ENCODE measurements at regions not wholly inside any gene's neighbourhood (a gene's known extent, or its start where the extent isn't known, plus 50 kb on each side); places are given as distances from the start of the nearest gene placed in this dataset.

- H3K4me3 Mint-ChIP-seq, result no peak overlapping the region
- no peak for DNase-seq
- no peak overlapping the region for H3K27ac Mint-ChIP-seq
- Histone ChIP-seq H3K9me3 (replicated peaks in 1 of 2; ENCODE audit: control insufficient read depth in 1 of 2, insufficient read depth in 1 of 2, low read length in 2 of 2) (peaks cover 0 to 5% of the 10 kb centered on the region in 2 donors), H3K27ac (ENCODE audit: low read depth in 1 of 2, low read length in 2 of 2) (no peak overlapping the region), H3K4me2 (replicated peaks; ENCODE audit: extremely low read depth, low read length, poor library complexity, severe bottlenecking) (no peak overlapping the region), H3K36me3 (replicated peaks in 1 of 2; ENCODE audit: control insufficient read depth in 1 of 2, insufficient read depth in 2 of 2, low read length in 2 of 2) (no peaks in the 10 kb centered on the region), H2AFZ (ENCODE audit: insufficient read depth, low read depth, low read length, poor library complexity, severe bottlenecking) (no peak overlapping the region), H3K27me3 (ENCODE audit: control insufficient read depth in 2 of 2, insufficient read depth in 2 of 2, low read length in 2 of 2) (no peaks in the 10 kb centered on the region), H3K4me3 (replicated peaks in 1 of 3; ENCODE audit: low read depth in 2 of 3, low read length in 3 of 3) (no peak overlapping the region), H3K79me2 (ENCODE audit: insufficient read depth, low read length) (no peaks in the 10 kb centered on the region), H3K9ac (ENCODE audit: insufficient read depth, low read length, poor library complexity, severe bottlenecking) (no peak overlapping the region), H3K4me1 (ENCODE audit: control insufficient read depth in 1 of 2, insufficient read depth in 2 of 2, low read length in 2 of 2) (no peaks in the 10 kb centered on the region), H4K20me1 (ENCODE audit: insufficient read depth, low read length) (no peaks in the 10 kb centered on the region)
- no peaks in the 10 kb centered on the region for H3K27me3 Mint-ChIP-seq (ENCODE audit: low read depth in 3 of 3)
- H3K9me3 Mint-ChIP-seq, result peaks cover 0 to 4% (median 0%) of the 10 kb centered on the region in 7 donors
- intact Hi-C loops (cut with micrococcal nuclease), result no loop called here
- no peaks in the 10 kb centered on the region for H3K36me3 Mint-ChIP-seq
- WGBS (ENCODE audit: insufficient coverage), result no CpG with 5 or more reads among the region's 2 CpGs
- no peaks in the 10 kb centered on the region for H3K4me1 Mint-ChIP-seq
- TF ChIP-seq, protein P1, sequence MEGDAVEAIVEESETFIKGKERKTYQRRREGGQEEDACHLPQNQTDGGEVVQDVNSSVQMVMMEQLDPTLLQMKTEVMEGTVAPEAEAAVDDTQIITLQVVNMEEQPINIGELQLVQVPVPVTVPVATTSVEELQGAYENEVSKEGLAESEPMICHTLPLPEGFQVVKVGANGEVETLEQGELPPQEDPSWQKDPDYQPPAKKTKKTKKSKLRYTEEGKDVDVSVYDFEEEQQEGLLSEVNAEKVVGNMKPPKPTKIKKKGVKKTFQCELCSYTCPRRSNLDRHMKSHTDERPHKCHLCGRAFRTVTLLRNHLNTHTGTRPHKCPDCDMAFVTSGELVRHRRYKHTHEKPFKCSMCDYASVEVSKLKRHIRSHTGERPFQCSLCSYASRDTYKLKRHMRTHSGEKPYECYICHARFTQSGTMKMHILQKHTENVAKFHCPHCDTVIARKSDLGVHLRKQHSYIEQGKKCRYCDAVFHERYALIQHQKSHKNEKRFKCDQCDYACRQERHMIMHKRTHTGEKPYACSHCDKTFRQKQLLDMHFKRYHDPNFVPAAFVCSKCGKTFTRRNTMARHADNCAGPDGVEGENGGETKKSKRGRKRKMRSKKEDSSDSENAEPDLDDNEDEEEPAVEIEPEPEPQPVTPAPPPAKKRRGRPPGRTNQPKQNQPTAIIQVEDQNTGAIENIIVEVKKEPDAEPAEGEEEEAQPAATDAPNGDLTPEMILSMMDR (IDR thresholded peaks at IDR 0.05), result no peak
These were observed 1246.3 kb downstream of the NCAM2 start for GRCh38 chr21:22244516-22244915.

GRCh38 chr21:22250355-22250754 is 1252.1 kb downstream of the NCAM2 start:
- Histone ChIP-seq H3K36me3 (replicated peaks in 1 of 2; ENCODE audit: control insufficient read depth in 1 of 2, insufficient read depth in 2 of 2, low read length in 2 of 2) (no peaks in the 10 kb centered on the region), H2AFZ (ENCODE audit: insufficient read depth, low read depth, low read length, poor library complexity, severe bottlenecking) (no peak overlapping the region), H3K4me3 (replicated peaks in 1 of 3; ENCODE audit: low read depth in 2 of 3, low read length in 3 of 3) (no peak overlapping the region), H3K4me2 (replicated peaks; ENCODE audit: extremely low read depth, low read length, poor library complexity, severe bottlenecking) (no peak overlapping the region), H3K9me3 (replicated peaks in 1 of 2; ENCODE audit: control insufficient read depth in 1 of 2, insufficient read depth in 1 of 2, low read length in 2 of 2) (peaks cover 0 to 7% of the 10 kb centered on the region in 2 donors), H4K20me1 (ENCODE audit: insufficient read depth, low read length) (no peaks in the 10 kb centered on the region), H3K9ac (ENCODE audit: insufficient read depth, low read length, poor library complexity, severe bottlenecking) (no peak overlapping the region), H3K27me3 (ENCODE audit: control insufficient read depth in 2 of 2, insufficient read depth in 2 of 2, low read length in 2 of 2) (no peaks in the 10 kb centered on the region), H3K27ac (ENCODE audit: low read depth in 1 of 2, low read length in 2 of 2) (no peak overlapping the region), H3K4me1 (ENCODE audit: control insufficient read depth in 1 of 2, insufficient read depth in 2 of 2, low read length in 2 of 2) (no peaks in the 10 kb centered on the region), H3K79me2 (ENCODE audit: insufficient read depth, low read length) (no peaks in the 10 kb centered on the region)
- Mint-ChIP-seq H3K4me1 (no peaks in the 10 kb centered on the region), H3K27ac (no peak overlapping the region), H3K36me3 (no peaks in the 10 kb centered on the region), H3K4me3 (no peak overlapping the region), H3K9me3 (peaks cover 0 to 4% (median 0%) of the 10 kb centered on the region in 7 donors), H3K27me3 (ENCODE audit: low read depth in 3 of 3) (peaks cover 0 to 2% (median 0%) of the 10 kb centered on the region in 3 donors)
- TF ChIP-seq, protein P1 (IDR thresholded peaks at IDR 0.05), result no peak
- no peak for DNase-seq
- WGBS (ENCODE audit: insufficient coverage), result no CpG with 5 or more reads among the region's 3 CpGs
- intact Hi-C loops (cut with micrococcal nuclease), result no loop called here
